Suppressor macrophage (primary cell): ENCODE measurements at regions not wholly inside any gene's neighbourhood (a gene's known extent, or its start where the extent isn't known, plus 50 kb on each side); places are given as distances from the start of the nearest gene placed in this dataset.

Experiments used
- DNase-seq, 4 experiments: peaks; one replicate each; pipeline ENCODE4 v3.0.0-alpha.2; 2020 to 2022

DNA sequence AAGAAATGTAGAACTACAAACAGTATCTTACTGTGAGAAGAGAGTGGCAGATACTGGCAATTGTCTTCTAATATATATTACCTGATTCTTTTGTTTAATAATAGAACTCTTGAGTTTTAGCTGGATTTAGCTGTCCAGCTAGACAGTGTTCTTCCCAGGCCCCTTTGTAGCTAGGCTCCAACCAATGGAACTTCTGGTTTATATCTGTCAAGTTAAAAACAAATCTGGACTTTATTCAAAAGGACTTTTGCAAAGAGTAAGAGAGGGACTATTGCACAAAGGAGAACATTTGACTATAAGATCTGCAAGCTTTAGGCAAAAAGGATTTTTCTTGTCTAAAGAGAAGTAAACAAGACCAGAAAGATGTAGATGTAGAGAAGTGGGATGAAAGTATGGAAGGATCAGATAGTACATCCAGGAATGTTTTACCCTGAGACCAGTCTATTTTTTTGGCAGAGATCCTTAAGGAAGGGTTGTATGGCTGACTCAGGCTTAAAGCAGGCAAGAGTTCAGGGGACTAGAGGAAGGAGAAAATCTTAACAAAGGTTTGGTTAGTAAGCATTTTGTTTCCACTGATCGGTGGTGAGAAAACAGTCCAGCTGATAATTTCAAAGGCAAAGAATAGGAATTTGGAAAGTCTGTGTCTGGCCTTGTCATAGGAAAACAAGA is 111.1 kb upstream of the PLEKHA5 start:
- DNase-seq, result no peak

DNA sequence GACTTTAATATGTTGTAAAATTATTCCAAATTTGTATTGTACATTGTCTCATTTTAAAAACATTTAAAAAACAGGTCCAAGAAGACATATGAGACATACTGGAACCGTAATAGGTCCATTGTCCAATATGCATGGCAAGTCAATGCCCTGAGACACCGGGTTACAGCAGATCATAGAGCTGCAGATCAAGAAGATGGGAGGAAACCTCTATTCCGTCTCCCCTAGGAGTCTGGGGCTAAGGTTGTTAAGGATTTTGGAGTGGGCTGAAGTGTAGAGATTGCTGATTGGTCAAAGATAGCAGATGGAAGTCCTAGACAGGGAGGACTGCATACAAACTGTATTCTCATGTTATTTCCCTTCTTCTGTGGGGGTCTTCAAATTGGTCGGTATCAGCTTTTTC is 108.3 kb upstream of the PLEKHA5 start:
- DNase-seq, result no peak

DNA sequence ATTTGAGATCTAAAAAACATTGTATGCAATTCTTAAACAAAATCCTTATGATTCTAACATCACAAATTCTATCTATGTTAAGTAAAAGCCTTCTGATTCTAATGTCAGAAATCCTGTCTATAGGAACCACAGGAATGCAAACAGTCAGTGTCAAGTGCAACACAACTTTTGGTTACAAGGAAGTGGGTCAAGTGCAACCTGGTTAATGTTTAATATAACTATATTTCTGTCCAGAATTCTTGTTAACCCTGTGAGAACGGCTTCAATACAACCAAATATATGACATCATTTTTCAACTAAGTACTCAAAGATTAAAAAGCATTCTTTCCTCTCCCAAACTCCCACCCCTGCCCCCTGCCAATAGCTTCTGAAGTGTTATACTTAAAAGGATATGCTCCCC is 107.9 kb upstream of the PLEKHA5 start:
- no peak for DNase-seq

DNA sequence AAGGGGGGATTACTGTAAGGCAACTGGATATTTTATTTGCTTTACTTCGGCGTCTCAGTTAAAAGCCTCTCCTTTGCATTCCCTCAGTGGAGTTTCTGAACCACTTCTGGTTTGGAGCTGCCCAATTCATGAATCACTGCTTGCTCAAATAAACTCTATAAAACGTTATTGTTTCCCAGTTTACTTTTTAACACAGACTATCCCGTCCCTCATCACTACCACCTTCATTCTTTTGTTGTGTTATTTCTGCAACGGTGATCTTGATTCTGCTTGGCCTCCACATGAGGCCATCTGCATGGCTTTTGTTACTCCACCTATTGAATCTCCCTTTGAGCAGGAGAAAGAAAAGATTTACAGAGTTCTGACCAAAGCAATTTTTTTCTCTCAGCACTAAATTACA is 104.0 kb upstream of the PLEKHA5 start:
- DNase-seq, result no peak

DNA sequence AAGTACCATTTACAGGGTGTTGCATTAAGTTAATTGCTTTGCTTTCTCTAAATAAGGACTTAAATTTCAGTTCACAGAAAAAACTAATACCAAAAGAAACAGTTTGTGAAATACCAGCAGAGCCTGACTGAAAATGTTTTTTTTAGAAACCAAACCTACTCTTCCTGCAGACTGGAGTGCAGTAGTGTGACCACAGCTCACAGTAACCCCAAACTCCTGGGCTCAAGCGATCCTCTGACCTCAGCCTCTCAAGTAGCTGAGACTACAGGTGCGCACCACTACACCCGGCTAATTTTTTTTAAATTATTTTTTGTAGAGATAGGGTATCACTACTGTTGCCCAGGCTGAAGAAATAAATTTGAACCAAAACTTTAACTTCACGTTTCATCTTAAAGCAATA is 103.5 kb upstream of the PLEKHA5 start:
- DNase-seq, result no peak

DNA sequence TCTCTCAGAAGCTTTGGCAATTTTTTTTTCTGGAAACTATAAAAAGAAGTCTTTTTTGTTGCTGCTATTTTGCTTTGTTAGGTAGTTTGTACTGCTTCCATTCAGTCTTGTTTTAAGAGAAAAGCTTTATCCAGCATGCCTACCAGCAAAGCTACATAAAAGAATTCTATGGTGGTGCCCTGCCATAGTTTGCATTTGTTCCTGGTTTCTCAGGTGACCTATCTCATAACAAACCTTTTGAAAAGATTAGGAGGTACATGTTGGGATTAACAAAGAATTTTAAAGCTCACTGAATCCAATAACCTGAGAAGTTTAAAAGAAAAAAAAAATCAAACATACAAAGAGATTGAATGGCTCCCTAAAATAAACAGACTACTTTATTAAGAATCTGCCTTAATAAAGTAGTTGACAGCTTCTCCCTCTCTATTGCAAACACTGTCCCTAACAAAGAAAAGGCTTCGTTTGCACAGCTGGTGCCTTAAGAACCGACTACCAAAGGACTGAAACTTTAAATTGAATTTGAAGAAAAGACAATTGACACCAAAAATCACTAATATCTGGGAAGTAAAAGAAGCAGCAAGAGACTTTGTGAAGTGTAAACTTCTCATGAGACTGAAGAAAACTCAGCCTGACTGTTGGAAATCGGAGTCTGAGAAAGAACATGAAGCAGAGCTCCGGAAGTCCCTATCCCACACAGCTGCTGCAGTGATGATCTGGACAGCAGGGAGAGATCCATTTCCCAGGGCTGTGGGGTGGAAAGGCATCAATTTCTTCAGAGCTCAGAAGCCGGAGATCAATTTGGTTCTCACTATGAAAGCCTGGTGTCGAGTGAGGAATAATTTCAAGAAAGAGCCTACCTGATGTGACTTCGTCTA is 102.7 kb upstream of the PLEKHA5 start:
- DNase-seq, result no peak

DNA sequence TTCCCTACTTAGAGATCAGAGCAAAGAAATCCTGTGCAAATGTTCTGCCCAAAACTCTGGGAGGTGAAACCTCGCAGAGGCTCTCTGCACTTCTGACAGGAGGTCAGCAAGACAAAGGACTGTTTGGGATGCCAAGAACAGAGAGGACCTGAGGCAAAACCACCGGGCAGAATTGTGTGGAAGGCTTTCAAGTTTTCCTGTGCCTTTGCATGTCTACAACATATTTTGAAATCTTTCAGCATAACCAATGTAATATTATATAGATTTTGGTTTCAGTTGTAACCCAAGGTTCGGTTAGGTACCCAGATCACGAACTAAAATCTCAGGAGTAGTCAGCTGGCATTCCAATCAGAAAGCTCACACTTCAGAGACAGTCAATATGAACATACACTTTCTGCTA is 99.4 kb upstream of the PLEKHA5 start:
- DNase-seq, result no peak

DNA sequence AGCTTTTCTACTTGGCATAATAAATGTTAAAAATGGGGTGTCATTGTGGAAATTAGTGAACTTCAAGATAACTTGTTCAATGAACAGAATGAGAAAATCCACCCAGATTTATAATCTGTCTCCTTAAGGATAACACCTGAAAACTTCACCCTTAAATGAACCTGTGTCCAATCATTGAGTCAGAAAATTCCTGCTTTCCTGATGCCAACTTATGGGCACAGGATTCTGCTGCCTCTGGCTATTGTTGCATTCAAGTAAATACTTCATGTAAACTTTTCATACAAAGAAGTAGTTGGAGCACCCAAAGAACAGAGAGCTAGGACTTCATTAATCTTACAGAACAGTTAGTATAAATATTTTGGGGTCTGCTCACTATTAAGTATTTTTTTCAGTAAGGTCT is 98.9 kb upstream of the PLEKHA5 start:
- DNase-seq, result no peak

DNA sequence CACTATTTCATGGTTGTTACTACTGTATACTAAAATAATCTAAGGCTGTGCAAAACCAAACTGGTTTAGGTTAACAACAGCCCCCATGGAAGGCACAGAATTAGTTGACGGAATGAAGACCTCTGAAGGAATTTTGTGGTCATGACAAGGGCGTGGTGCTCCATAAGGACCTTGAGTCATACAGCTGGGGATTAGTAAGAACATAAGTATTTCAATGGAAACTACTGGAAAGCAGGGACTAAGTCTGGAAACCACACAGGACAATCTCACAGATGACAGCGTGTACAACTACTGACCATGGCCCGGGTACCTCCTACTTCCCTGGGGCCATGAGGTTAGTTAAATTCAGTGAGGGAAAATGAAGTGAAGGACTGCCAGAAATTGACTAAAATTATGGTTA is 98.5 kb upstream of the PLEKHA5 start:
- DNase-seq, result no peak

DNA sequence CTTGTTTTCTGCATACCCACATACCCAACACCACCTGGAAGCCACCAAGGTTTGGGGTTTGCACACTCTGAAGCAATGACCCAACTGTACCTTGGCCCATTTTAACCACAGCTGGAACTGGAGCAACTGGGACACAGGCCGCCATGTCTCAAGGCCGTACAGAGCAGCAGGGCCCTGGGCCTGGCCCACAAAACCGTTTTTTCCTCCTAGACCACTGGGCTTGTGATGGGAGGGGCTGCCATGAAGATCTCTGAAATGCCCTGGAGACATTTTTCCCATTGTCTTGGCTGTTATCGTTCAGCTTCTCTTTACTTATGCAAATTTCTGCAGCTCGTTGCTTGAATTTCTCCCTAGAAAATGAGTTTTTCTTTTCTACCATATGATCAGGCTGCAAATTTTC is 96.7 kb upstream of the PLEKHA5 start:
- DNase-seq, result no peak

DNA sequence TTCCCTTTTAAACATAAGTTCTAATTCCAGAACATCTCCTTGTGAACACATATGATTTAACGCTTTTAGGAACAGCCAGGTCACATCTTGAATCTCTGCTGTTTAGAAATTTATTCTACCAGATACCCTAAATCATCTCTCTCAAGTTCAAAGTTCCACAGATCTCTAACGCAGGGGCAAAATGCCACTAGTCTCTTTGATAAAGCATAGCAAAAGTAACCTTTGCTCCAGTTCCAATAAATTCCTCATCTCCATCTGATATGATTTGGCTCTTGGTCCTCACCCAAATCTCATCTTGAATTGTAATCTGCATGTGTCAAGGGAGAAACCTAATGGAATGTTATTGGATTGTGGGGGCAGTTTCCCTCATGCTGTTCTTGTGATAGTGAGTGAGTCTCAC is 96.3 kb upstream of the PLEKHA5 start:
- DNase-seq, result no peak

DNA sequence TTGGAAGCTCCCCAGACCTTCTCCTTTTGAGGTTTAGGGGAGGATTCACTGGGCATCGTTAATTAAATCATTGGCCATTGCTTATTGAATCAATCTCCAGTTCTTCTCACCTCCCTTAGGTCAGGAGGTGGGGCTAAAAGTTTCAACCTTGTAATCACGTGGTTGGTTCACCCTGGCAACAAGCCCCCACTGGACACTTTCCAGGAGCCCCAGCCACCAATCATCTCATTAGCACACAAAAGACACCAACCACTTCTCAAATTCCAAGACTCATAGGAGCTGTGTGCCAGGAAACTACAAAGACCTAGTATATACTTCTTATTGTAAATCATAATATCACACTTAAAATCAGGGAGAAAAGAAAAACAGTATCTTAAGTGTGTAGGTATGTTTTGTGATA is 94.6 kb upstream of the PLEKHA5 start:
- no peak for DNase-seq

DNA sequence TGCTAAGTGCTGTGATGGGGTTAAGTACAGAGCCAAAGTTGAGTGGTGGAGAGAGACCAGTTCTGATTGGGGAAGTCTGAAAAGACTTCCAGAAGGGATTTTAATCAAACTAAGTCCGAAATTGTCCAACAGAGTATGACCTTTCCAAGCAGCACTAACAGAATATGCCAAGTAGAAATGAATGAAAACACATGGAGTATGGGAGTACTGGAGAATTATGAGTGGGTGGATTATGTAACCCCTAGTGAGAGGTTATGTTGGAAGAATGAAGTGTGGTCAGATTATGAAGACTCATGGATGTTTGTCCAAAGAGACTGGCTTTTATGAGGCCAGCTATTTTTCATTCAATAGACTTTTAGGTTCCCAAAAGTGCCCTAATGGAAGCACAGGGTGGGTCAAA is 94.0 kb upstream of the PLEKHA5 start:
- DNase-seq, result no peak

DNA sequence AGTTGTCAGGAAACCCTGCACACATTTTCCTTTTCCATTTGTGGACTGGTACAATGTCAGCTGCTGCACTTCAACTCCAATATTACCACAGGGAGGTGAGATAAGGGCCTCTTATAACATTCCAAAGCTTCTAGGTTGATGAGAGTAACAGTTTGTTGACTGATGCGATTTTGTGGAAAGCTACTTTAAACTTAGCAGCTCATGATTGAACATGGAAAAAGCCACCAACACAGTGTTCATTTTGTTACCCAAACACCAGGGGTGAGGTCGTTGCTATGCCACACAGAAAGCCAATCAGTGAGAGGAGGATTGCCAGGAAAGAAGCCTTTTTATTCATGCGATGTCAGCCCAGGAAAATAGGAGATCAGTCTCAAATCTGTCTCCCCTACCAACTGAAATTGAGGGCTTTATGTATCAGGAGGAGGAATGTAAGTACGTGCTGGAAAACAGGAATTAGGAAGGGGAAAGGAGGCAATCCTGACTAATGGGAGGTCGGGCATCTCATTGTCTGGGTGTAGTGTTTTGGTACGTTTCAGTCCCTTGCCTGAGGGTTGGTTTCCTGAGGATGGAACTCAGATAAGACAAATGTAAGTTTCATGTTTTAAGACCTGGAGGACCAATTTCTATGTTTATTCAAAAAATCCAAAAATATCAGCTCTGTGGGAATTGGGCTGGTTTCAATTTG is 92.7 kb upstream of the PLEKHA5 start:
- DNase-seq, result no peak

DNA sequence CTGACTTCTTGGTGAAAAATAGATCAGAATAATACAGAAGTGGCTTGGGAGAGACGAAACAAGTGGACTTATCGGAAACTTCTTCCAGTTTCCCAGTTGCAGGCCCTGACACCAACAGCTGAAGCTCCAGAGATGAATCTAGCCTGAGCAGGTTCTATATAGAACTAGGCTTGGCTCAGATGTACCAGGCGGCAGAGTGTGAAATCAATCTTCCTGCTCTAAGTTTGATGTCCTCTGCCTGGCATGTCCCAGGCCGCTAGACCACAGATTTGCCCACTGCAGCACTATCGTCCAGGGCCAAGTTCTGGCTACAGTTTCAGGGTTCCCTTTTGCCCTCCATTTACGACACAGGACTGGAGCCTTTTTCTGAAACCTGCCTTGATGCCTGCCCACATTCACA is 91.3 kb upstream of the PLEKHA5 start:
- no peak for DNase-seq

DNA sequence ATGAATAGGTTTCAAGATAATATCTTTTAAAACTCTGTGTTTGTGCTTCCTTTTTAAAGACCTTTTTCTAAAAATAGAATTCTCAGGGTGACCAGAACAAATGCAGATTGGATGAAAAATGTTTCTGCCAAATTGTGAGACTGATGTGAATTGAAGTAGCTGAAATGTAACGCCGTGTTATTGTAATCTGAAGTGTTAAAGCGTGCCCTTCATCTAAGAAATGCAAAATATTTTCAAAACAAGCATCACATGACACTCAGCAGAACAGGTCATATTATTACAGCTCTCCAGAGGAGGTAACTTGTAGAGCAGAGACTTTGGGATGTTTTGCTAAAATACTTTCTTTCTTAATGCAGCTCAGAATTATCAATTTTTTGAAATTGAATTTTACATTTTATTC is 90.0 kb upstream of the PLEKHA5 start:
- DNase-seq, result no peak

DNA sequence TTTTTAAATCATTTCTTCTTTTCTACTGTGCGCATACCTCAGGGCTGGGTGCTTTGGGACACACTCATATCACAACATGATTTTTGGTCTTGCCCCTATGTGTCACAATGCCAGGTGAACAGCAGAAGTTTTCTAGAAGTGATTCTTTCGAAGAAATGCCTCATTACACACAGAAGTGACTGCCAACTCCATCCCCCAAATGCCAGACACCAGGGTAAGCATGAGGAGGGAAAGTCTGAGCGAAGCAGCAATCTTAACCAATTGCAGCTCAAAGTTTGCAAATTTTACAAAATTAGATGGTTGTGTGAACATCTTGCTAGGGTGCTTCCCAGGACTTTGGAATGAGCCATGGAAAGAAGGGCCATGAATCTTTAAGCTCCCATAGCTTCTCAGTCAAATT is 87.3 kb upstream of the PLEKHA5 start:
- DNase-seq, result no peak

DNA sequence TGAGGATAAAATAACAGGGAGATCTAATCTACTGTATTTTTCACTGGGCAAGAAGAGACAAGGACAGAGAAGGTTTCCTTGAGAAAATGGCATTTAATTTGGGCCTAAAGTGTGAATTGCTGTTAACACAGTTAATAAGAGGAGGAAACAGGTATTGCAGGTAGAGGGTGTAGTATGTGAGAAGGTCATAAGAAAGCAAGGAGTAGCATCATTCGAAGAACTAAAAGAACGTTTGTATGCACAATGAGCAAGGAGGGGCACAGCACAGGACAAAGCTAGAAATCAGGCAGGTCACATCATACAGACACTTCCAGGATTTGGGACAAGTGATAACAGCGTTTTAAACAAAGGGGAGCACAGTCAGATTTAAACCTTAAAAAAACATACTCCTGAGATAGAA is 85.1 kb upstream of the PLEKHA5 start:
- DNase-seq, result no peak

DNA sequence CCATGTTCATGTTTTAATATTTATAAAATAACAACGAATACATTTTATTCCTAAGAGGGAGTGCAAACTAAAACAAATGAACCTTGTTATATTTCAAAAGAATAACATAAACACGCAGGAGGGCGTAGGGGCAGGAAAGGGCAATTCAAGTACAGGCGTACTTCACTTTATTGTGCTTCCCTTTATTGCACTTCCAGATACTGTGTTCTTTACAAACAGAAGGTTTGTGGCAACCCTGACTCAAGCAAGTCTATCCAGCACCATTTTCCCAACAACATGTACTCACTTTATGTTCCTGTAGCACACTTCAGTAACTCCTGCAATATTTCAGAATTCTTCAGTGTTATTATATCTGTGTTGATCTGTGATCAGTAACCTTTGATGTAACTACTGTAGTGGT is 84.6 kb upstream of the PLEKHA5 start:
- DNase-seq, result no peak

DNA sequence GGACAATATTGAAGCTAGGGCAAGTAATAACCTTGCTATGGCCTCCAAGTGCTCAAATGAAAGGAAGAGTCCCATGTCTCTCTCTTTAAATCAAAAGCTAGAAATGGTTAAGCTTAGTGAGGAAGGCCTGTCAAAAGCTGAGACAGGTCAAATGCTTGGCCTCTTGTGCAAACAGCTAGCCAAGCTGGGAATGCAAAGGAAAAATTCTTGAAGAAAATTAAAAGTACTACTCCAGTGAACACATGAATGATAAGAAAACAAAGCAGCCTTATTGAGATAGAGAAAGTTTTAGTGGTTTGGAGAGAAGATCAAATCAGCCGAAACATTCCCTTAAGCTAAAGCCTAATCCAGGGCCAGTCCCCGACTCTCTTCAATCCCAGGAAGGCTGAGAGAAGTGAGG is 84.1 kb upstream of the PLEKHA5 start:
- no peak for DNase-seq

DNA sequence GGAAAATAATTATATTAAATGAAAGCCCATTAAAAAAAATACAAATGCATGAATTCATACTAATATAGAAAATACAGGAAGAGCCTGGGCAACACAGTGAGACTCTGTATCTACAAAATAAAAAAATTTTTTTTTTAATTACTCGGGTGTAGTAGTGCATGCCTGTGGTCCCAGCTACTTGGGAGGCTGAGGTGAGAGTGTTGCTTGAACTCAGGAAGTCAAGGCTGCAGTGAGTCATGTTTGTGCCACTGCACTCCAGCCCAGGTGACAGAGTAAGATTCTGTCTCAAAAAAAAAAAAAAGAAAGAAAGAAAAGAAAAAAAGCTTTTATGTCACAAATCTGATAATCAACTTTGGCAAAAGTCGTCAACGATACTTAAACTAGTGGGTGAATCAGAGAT is 80.6 kb upstream of the PLEKHA5 start:
- DNase-seq, result no peak

DNA sequence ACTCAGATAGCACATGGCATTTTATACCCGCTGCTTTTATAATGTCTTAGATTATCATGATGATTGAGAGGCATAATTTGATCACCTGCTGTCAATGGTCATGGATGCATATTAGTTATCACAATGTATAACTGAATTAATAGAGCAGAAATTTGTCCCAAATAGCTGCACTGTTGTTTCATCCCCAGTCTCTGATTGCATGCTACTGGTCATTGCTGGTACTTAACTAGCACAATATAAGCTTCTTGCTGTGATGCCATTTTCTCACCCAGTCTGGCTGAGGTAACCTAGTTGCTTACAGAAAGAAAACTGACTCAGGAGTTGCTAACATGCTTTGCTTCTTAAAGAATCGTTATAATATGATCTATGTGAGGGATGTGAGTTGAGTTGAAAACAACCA is 76.8 kb upstream of the PLEKHA5 start:
- DNase-seq, result no peak

DNA sequence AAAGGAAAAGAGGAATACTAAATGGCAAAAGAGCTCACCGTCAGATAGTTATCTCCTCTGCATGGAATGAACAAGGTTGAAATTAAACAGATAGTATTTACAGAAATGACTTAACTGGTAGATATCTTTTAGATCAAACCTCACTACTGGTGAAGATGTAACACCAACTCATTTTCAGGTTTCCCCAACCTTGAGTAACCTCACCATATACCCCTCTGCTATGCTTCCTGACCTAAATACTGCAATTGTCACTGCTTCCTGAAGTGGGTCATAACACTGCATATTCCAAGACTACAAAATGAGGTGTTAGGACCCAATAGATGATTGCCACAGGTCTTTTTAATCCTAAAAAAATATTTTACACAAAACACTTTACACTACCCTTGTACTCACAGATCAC is 76.3 kb upstream of the PLEKHA5 start:
- DNase-seq, result no peak

DNA sequence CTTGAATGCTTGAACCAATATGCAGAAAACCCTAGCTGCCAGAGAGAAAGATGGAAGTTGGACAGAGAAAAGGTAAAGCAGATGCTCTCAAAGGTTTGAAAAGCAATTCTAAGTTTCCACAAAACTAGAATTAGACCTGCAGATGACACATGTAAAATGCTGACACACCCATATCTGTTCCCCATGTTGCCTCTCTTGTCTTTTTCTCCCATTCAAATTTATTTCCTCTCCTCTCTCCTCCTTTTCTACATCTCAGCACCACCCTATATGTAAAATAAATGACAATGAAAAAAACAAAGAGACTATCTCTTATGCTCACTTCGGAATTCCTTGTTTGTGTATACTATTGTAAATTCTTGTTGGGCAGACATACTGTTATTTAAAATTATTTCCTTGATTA is 75.5 kb upstream of the PLEKHA5 start:
- DNase-seq, result no peak
